H1 (cell line): ENCODE measurements at regions not wholly inside any gene's neighbourhood (a gene's known extent, or its start where the extent isn't known, plus 50 kb on each side); places are given as distances from the start of the nearest gene placed in this dataset.

Source experiments
- CTCF ChIA-PET: fragments of 300-600 bp; sonication (Branson Sonifier 250); formaldehyde crosslinking; loops from one replicate; lab custom pipeline; 2021; ENCODE audit not compliant: partially characterized antibody; lab: Charles Lee
- POLR2A ChIA-PET: fragments of 300-600 bp; sonication (Branson Sonifier 250); formaldehyde crosslinking; loops from one replicate; lab custom pipeline; 2021; ENCODE audit warnings: inconsistent platforms; ENCODE audit not compliant: partially characterized antibody; lab: Charles Lee
- DNase-seq, 2 experiments: peaks; one replicate each; pipeline versions ENCODE4 v3.0.0 to v3.0.0-alpha.2; 2010 to 2022; ENCODE audit warnings: low spot score in 2 of 2, low read depth in 1 of 2, mixed read lengths in 1 of 2
- FAIRE-seq: peaks from 2 replicates; lab custom pipeline; 2011; peaks lifted over from hg19 to GRCh38; lab: Jason Lieb, UNC
- H2AFZ ChIP-seq: 2 replicates; pipeline ENCODE4 v1.8.1; 2012; ENCODE audit warnings: low read length, inconsistent platforms
- H2AK5ac ChIP-seq: 2 replicates; pipeline ENCODE4 v1.6.1; 2013; ENCODE audit warnings: low read depth, low read length
- H2BK120ac ChIP-seq: replicated peaks from 2 replicates; pipeline ENCODE3; 2013; ENCODE audit warnings: low read depth, low read length, inconsistent platforms
- H2BK12ac ChIP-seq: 2 replicates; pipeline ENCODE4 v1.6.1; 2013; ENCODE audit warnings: low read depth, low read length
- H2BK15ac ChIP-seq: 2 replicates; pipeline ENCODE4 v1.6.1; 2013; ENCODE audit warnings: low read length
- H2BK20ac ChIP-seq: 2 replicates; pipeline ENCODE4 v1.6.1; 2013; ENCODE audit warnings: low read length
- H2BK5ac ChIP-seq: 2 replicates; pipeline ENCODE4 v1.6.1; 2013; ENCODE audit warnings: low read depth, low read length
- H3K14ac ChIP-seq: 2 replicates; pipeline ENCODE4 v1.6.1; 2013; ENCODE audit warnings: inconsistent platforms; ENCODE audit not compliant: insufficient read length
- H3K18ac ChIP-seq: 2 replicates; pipeline ENCODE4 v1.6.1; 2013; ENCODE audit warnings: low read length; ENCODE audit errors: extremely low read depth
- H3K23ac ChIP-seq: 2 replicates; pipeline ENCODE4 v1.6.1; 2013; ENCODE audit warnings: inconsistent platforms; ENCODE audit not compliant: insufficient read length
- H3K23me2 ChIP-seq: 2 replicates; pipeline ENCODE4 v1.6.1; 2013; ENCODE audit warnings: low read depth, low read length
- H3K27ac ChIP-seq: 2 replicates; pipeline ENCODE4 v1.6.1; 2011; ENCODE audit warnings: low read depth, low read length, inconsistent platforms
- H3K27me3 ChIP-seq, 4 experiments: replicated peaks in 1 of 4; 1 replicate in 1 of 4; 2 replicates in 3 of 4; pipeline versions ENCODE4 v1.6.1 to v1.8.1; 2011 to 2013; ENCODE audit warnings: low read length in 3 of 4, mild to moderate bottlenecking in 3 of 4, inconsistent platforms in 2 of 4, mixed read lengths in 2 of 4, moderate library complexity in 1 of 4; ENCODE audit not compliant: control insufficient read depth in 3 of 4, insufficient read depth in 3 of 4; ENCODE audit errors: extremely low read depth in 1 of 4
- H3K36me3 ChIP-seq, 4 experiments: 2 replicates each; pipeline versions ENCODE4 v1.6.1 to v1.8.1; 2011 to 2013; ENCODE audit warnings: mild to moderate bottlenecking in 4 of 4, low read length in 3 of 4, moderate library complexity in 2 of 4, control low read depth in 1 of 4, inconsistent platforms in 1 of 4; ENCODE audit not compliant: insufficient read depth in 4 of 4, control insufficient read depth in 2 of 4
- H3K4ac ChIP-seq: replicated peaks from 2 replicates; pipeline ENCODE3; 2013; ENCODE audit warnings: low read length, low read depth, mixed read lengths, inconsistent platforms; ENCODE audit not compliant: insufficient read length
- H3K4me1 ChIP-seq, 4 experiments: replicated peaks in 1 of 4; 1 replicate in 1 of 4; 2 replicates in 3 of 4; pipeline versions ENCODE4 v1.6.1 to v1.8.1; 2011 to 2013; ENCODE audit warnings: low read length in 3 of 4, inconsistent platforms in 2 of 4, mixed read lengths in 1 of 4; ENCODE audit not compliant: insufficient read depth in 4 of 4, control insufficient read depth in 3 of 4
- H3K4me2 ChIP-seq, 2 experiments: 2 replicates each; pipeline versions ENCODE4 v1.6.1 to v1.8.1; 2011 to 2013; ENCODE audit warnings: low read depth in 2 of 2, low read length in 2 of 2, control low read depth in 1 of 2, inconsistent platforms in 1 of 2, mild to moderate bottlenecking in 1 of 2; ENCODE audit not compliant: insufficient read depth in 1 of 2
- H3K4me3 ChIP-seq, 4 experiments: fragments of 200-600, 300-600 bp in 1 of 4; sonication (generic), shearing (Covaris generic), sonication (Bioruptor Twin) in 1 of 4; 2 replicates each; pipeline versions ENCODE4 v1.5.1 to v1.8.1; 2011 to 2016; ENCODE audit warnings: low read length in 4 of 4, low read depth in 3 of 4, control low read depth in 2 of 4, inconsistent platforms in 2 of 4, mild to moderate bottlenecking in 2 of 4, mixed read lengths in 1 of 4, moderate library complexity in 1 of 4; ENCODE audit not compliant: insufficient read depth in 2 of 4; ENCODE audit errors: extremely low read depth in 1 of 4
- H3K56ac ChIP-seq: replicated peaks from 2 replicates; pipeline ENCODE3; 2013; ENCODE audit warnings: low read depth, mild to moderate bottlenecking, mixed read lengths, low read length, inconsistent platforms; ENCODE audit not compliant: insufficient read length
- H3K79me1 ChIP-seq: 2 replicates; pipeline ENCODE4 v1.6.1; 2013; ENCODE audit warnings: low read depth, low read length, control low read depth
- H3K79me2 ChIP-seq, 2 experiments: 2 replicates each; pipeline versions ENCODE4 v1.6.1 to v1.8.1; 2012 to 2013; ENCODE audit warnings: low read length in 2 of 2, mild to moderate bottlenecking in 2 of 2, inconsistent platforms in 1 of 2; ENCODE audit not compliant: insufficient read depth in 2 of 2, control insufficient read depth in 1 of 2
- H3K9ac ChIP-seq, 4 experiments: replicated peaks in 1 of 4; 1 replicate in 1 of 4; 2 replicates in 3 of 4; pipeline versions ENCODE4 v1.6.1 to v1.8.1; 2011 to 2013; ENCODE audit warnings: low read depth in 3 of 4, low read length in 3 of 4, control low read depth in 2 of 4, mild to moderate bottlenecking in 2 of 4, moderate library complexity in 2 of 4, inconsistent platforms in 1 of 4; ENCODE audit errors: extremely low read depth in 1 of 4
- H3K9me3 ChIP-seq, 2 experiments: 2 replicates each; pipeline versions ENCODE4 v1.6.1 to v1.8.1; 2012 to 2013; ENCODE audit warnings: mild to moderate bottlenecking in 2 of 2, moderate library complexity in 2 of 2, control low read depth in 1 of 2, inconsistent platforms in 1 of 2, low read depth in 1 of 2, low read length in 1 of 2, mixed read lengths in 1 of 2; ENCODE audit not compliant: insufficient read depth in 2 of 2
- H4K20me1 ChIP-seq, 2 experiments: replicated peaks in 1 of 2; 2 replicates each; pipeline versions ENCODE3 to v1.8.1; 2011 to 2013; ENCODE audit warnings: inconsistent platforms in 2 of 2, low read length in 2 of 2, mild to moderate bottlenecking in 1 of 2; ENCODE audit not compliant: insufficient read depth in 2 of 2, control insufficient read depth in 1 of 2
- H4K5ac ChIP-seq: 2 replicates; pipeline ENCODE4 v1.6.1; 2013; ENCODE audit warnings: low read length, low read depth, mixed read lengths, inconsistent platforms; ENCODE audit not compliant: insufficient read length
- H4K8ac ChIP-seq: 2 replicates; pipeline ENCODE4 v1.8.0; 2013; ENCODE audit warnings: mild to moderate bottlenecking, moderate library complexity, low read length, inconsistent platforms; ENCODE audit not compliant: insufficient read depth; ENCODE audit errors: extremely low read depth
- H4K91ac ChIP-seq: replicated peaks from 2 replicates; pipeline ENCODE3; 2013; ENCODE audit warnings: low read length, mixed read lengths, inconsistent platforms; ENCODE audit not compliant: insufficient read length
- CTBP2 ChIP-seq: IDR thresholded peaks from 2 replicates; pipeline ENCODE4 v1.7.0; 2011; ENCODE audit warnings: borderline replicate concordance, mild to moderate bottlenecking, moderate library complexity, mixed read lengths, low read length; ENCODE audit not compliant: insufficient read depth, insufficient read length
- JUN ChIP-seq: IDR thresholded peaks from 2 replicates; pipeline ENCODE4 v1.6.1; 2011; ENCODE audit warnings: low read depth, mild to moderate bottlenecking, improper control_type of control experiment, low read length
- SIRT6 ChIP-seq: IDR thresholded peaks from one replicate; pipeline ENCODE4 v1.7.1; 2012; ENCODE audit warnings: low read length, inconsistent platforms
- WGBS, 2 experiments: shearing (Covaris generic) in 1 of 2; methylation state at CpG; one replicate each; pipeline versions ENCODE4 v1.1.6 to v1.1.7; 2013 to 2015; ENCODE audit warnings: low lambda C conversion rate in 2 of 2, mixed read lengths in 2 of 2, inconsistent platforms in 1 of 2, low coverage in 1 of 2, missing lambda C conversion rate in 1 of 2; ENCODE audit not compliant: insufficient replicate concordance in 2 of 2, insufficient coverage in 1 of 2, insufficient read length in 1 of 2; ENCODE audit errors: extremely low coverage in 1 of 2, missing lambda C conversion rate in 1 of 2; 5-methylcytosine and 5-hydroxymethylcytosine counted together

GRCh38 chr12:71315328-71315985, 124.1 kb upstream of the LGR5 start:
- H3K27ac ChIP-seq = no peak overlapping the region
- H3K14ac ChIP-seq = no peak overlapping the region
- peaks cover 4 to 5% of the 10 kb centered on the region in 2 experiments; a peak in 2 of 4 replicates for H3K9me3 ChIP-seq
- H3K4ac ChIP-seq = no peak overlapping the region
- no peak overlapping the region for H2BK15ac ChIP-seq
- DNase-seq (no peak), FAIRE-seq (no peak)
- H3K79me2 ChIP-seq = no peaks in the 10 kb centered on the region
- H3K4me2 ChIP-seq = no peak overlapping the region
- H3K18ac ChIP-seq = no peak overlapping the region
- no peaks in the 10 kb centered on the region for H3K27me3 ChIP-seq
- no peaks in the 10 kb centered on the region for H3K79me1 ChIP-seq
- H3K4me1 ChIP-seq = no peaks in the 10 kb centered on the region
- H4K20me1 ChIP-seq = no peaks in the 10 kb centered on the region
- no peak overlapping the region for H4K5ac ChIP-seq
- ChIA-PET POLR2A (no interaction called here), CTCF (interaction anchor here (1.1 to 2.0 kb wide), 2 partner anchors 11 to 56 kb away, joined by 3 to 4 read pairs; no protein-coding TSS in a partner anchor)
- no peak overlapping the region for H2AK5ac ChIP-seq
- no peak overlapping the region for H2BK20ac ChIP-seq
- H3K36me3 ChIP-seq = no peaks in the 10 kb centered on the region
- no peak overlapping the region for H3K4me3 ChIP-seq
- no peaks in the 10 kb centered on the region for H3K23me2 ChIP-seq
- 93% methylated on average over 9 of the region's 9 CpGs; no CpG with 5 or more reads in 1 of the 2 experiments for WGBS, 2 experiments
- TF ChIP-seq JUN (no peak), SIRT6 (no peak), CTBP2 (no peak)
- H4K8ac ChIP-seq = no peak overlapping the region
- H2BK5ac ChIP-seq = no peak overlapping the region
- H2BK12ac ChIP-seq = no peak overlapping the region
- H4K91ac ChIP-seq = no peak overlapping the region
- H3K9ac ChIP-seq = no peak overlapping the region
- no peak overlapping the region for H3K56ac ChIP-seq
- H3K23ac ChIP-seq = no peak overlapping the region
- no peak overlapping the region for H2BK120ac ChIP-seq
- 0 out of 2 replicates have a peak overlapping the region, but pooled peaks have one; percentile 42 for H2AFZ ChIP-seq
